ENCODE measurements at regions not wholly inside any gene's neighbourhood (a gene's known extent, or its start where the extent isn't known, plus 50 kb on each side); places are given as distances from the start of the nearest gene placed in this dataset.

DNA sequence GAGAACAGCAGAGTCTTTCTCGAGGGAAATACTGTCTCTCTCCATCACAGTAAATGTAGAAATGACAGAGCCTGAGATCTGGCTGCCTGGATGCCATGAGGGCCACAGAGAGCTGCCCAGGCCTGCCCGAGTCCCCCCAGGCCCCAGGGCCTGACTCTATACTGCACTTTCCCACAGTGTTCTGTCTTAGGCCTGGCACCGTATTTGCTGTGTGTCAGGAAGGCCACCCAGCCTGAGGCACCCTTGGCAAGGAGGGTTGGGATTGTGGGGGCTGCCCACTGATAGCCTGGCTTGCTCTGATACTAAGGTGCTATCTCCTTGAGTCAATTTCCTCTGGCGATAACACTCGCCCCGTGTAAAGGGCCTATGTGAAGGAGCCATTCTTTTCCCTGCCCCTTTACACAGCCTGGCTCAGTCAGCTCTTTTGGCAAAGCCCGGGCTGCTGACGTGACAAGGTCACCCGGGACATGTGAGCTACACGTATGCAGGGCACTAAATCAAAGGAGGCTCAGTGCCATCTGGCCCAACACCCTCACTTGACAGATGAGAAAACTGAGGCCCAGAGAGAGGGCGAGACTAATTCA is 630.1 kb upstream of the KLF4 start:
- DNase-seq, result no peak

DNA sequence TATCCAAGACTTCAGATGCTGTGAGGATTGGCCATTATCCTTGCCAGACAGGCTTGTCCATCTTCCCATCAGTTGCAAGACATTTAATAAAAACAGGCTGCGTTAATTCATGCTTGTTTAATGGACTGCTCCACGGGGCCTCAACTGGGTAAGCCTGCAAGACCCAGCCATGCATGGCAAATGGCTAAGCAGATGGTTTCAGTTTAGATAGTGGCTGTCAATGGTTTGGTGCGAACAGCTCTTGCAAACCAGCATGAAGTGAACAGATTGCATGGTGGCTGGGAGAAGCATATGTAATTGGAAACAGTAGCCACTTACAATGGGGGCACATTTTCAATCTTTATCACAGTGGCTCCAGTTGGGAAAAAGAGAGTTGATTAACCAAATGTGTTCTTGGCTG is 628.2 kb upstream of the KLF4 start:
- DNase-seq, result no peak

DNA sequence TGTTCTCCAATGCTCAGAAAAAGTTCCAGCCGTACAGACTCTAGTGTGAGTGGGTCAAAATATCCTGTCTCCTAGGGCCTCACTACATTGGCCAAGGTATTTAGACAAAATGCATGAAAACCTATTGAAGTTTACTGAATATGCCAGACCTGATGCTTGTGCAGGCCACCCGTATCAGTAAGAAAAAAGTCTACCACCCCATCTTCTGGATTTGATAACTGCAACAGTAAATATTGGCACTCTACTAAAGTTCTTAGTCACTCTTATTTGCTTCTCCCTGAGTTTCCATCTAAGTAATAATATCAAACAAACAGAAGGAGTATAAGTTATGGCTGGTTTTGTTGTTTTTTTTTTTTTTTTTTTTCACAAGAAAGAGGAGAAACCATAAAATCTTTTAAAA is 627.7 kb upstream of the KLF4 start:
- DNase-seq, result no peak

DNA sequence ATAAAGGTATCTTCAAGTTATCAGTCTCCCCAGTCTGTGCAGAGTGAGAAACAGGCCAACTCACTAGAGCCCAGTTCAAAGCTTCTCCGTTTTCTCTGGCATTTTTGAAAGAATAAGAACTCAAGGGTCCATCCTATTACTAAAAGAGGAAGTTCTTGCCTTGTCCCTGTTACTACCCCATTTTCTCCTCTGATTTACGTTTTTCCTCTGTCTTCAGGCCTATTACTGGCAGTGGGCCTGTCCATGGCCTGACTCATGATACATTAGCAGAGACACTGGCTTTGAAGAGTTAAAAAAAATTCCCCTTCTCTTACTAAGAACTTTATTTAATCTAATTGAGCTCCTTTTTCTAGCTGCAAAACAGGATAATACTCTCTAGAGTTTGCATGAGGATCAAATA is 624.0 kb upstream of the KLF4 start:
- DNase-seq, result no peak

DNA sequence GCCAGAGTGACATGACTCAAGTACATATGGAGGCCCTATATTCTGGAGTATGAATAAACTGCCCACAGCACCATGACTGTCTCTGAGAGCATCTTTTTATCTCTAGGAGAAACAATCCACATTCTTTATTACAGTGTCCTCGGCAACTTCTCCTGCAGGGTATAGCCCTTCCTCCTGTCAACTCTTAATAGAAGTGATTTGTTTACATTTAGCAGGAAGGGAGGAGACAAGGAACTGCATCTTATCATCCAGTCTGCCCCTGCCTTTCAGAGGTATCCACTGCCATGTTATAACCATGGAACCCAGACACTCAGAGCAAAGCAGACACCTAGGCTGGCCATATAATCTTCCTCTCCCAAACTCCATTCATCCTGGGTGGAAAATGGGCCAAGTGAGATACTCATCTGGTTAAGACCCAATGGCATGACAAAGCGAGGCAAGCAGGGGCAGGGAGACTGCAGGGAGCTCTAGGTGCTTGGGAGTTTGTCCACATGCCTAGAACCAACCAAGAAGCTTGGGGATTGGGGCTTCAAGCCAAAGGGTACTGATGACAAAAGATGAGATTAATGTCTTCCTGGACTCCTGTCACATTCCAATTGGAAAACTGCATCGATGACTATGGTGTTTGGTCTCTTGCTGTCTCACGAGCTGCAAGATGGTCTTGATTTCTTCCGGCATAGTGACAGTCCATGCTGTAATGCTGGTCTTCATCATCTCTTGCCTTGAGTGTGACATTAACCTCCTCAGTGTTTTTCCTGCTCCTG is 620.5 kb upstream of the KLF4 start:
- no peak for DNase-seq

DNA sequence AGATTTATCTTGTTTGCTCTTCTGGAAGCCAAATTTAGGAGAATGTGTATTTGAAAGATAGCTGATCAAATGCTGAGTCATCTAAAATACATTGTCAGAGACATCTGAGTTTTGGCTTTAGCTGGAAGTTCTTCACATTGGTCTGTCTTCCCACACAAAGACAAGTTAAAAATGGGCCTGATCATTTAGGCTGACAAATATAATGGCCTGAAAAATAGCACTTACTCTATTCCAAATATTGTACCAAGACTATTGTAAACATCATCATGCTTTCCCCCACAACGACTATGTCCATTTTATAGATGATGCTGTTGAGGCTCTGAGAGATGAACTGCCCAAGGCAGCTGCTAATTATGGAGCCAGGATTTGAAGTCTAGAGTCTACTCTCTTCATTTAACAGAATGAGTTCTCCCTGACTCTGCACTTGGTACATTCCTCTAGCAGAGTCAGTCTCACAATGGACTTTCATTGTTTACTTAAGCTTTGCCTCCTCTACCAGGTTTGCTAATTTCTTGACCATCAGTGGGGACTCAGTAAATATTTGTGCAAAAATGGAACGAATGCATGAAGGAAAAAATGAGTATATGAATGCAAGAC is 619.4 kb upstream of the KLF4 start:
- no peak for DNase-seq

DNA sequence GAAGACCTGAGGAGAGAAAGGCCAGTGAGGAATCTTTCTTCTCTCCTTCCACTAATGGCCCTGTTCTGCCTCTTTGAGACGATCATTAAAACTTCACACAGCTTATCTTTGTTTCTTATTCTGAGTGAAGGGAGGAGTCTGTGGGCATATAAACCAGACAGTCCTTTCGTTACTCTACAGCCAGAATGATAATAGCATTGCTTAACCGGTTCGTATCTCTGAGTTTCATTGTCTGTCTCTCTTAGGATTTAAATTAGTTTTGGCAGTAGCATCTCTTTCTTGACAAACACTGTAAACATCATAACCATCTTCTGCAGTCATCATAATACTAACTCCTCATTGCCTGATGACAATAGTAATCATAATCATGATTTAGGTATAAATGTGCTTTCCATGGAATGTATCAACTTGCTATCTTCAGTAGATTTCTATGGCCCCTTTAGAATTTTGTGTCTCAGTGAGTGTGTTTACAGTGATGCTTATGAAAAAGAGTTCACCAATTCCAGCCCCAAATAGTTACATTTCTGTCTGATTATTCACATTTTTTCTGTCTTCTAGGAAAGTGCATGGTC is 618.8 kb upstream of the KLF4 start:
- no peak for DNase-seq

DNA sequence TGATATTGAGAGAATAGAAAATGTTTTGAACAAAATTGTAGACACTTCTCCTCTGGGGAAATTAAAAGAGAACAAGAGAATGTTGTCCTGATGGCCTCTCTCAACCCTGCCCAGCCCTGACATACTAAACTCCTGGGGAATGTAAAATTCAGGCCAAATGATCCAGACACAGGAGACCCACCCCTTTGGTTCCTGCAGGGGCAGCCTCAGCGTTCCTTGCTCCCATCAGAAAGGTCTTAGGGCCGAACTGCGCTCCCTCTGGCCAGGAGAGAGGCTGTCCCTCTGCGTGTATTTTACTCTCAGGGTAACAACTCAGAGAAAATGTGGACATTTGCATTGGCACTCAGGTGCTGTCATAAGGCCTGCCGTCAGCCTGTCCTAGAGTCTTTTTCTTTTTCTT is 616.3 kb upstream of the KLF4 start:
- no peak for DNase-seq

DNA sequence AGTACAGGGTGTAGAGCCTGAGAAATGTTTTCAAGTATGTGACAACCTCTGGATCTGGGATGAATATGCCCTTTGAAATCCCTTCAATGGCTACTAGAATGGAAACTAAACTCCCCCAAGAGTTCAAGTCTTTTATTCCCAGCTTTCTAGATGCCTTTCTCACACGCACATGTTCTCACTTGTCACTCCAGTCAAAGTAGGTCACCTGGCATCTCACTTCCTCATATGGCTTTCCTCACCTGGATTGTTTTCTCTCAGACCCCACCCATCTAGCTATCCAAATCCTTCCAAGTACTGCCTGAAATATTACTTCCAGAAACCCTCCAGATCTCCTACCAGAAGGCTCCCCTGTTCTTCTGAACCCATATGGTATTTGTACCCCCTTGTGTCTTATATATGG is 615.4 kb upstream of the KLF4 start:
- DNase-seq, result no peak

DNA sequence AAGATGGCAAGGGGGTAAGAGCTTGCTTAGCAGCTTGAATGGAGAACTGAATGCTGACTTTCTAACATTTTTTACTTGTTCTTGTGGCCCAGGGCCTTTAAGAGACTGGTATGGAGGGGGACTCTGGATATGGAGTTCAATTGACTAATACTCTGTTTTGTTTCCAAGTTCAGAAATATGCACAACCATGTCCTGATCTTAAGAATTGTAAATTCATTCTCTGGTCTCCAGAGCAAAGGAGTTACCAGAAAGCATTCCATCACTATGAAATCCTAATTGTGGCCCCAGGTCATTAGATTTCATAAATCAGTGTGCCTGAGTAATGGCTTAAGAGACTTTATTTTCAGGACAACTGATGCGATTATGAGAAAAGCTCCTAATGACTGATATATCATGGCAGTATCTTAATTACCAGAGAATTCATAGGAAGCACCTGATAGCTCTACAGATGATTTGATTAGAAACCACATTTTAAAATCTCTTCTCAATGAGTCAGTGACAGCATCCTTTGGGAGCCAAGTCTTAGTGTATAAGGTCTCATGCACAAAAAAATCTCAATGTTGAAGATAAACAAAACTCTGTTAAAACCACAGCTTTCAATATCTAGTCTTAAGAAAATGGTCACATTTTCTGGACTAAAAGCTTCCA is 613.6 kb upstream of the KLF4 start:
- no peak for DNase-seq

DNA sequence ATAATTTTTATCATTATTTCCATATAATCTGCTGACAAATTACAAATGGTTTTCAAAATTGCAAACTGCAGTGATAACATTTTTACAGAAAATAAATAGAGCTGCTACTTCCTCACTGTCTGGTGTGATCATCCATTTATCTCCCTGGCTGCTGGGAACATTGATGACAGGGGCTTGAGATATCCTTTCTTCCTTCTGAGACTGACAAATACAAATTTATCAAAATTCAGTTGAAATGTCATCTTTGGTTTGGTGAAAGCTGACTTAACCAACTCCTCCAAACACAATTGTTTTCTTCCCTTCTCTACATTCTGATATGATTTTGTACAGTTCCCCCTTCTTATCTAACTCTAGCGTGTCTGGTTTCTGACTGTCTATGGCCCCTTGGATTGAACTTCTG is 611.8 kb upstream of the KLF4 start:
- no peak for DNase-seq

DNA sequence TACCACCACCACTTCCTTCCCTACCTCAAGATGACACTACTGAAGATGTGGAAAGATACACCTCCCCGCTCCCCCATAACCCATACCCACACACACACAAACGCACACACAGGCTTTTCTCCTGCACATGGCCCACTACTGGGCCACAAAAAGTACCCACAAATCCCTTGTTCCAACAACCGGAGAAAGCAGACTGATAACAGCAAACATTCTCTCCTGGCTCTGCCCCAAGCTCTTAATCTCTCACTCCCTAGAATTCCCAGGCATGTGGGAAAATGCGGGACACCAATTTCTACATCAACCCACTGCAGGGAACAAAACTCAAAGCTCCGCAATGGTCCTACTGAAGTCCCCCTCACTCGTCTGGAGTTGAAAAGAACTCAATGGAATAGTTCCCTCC is 611.0 kb upstream of the KLF4 start:
- no peak for DNase-seq

DNA sequence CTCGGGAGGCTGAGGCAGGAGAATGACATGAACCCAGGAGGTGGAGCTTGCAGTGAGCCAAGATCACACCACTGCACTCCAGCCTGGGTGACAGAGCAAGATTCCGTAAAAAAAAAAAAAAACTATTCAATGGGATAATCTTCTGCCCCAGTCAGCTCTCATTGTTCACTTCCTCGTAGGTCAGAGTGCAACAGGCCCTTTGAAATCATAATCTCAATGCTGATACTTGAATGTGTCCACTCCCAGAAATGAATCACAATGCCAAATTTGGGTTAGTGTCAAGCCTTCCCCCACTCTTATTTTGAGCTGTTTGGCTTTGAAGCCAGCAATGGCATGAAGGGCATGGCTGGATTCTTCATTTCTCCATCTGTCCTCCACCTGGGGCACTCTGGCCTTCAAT is 610.3 kb upstream of the KLF4 start:
- DNase-seq, result no peak

DNA sequence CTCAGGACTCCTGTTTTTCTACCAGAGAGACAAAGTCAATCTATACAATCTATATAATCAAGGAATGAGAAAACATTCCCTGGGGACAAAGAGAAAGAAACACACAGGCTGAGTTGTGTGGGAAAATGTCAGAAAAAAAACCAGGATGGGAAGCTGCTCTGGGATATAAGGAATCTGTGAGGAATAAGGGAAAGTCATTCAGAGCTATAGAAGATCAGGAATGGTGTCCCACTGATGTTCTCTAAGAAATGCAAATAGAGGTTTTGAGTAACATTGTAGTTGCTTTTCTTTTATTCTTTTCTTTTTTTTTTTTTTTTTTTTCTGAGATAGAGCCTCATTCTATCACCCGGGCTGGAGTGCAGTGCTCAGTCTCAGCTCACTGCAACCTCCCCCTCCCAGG is 605.9 kb upstream of the KLF4 start:
- no peak for DNase-seq

DNA sequence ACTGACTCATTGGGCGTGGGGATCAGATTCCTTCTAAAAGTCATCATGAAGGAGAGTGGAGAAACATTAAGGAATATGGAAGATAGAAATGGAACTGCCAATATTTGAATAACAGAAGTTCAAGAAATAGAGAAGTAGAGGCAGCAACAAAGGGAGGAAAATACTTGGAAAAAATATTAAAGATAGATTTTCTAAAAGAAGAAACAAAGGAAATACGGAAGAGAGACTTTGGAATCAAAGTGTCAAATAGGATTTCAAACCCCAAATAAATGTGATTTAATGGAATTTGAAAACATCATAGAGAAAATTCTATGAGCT is 605.1 kb upstream of the KLF4 start:
- no peak for DNase-seq

DNA sequence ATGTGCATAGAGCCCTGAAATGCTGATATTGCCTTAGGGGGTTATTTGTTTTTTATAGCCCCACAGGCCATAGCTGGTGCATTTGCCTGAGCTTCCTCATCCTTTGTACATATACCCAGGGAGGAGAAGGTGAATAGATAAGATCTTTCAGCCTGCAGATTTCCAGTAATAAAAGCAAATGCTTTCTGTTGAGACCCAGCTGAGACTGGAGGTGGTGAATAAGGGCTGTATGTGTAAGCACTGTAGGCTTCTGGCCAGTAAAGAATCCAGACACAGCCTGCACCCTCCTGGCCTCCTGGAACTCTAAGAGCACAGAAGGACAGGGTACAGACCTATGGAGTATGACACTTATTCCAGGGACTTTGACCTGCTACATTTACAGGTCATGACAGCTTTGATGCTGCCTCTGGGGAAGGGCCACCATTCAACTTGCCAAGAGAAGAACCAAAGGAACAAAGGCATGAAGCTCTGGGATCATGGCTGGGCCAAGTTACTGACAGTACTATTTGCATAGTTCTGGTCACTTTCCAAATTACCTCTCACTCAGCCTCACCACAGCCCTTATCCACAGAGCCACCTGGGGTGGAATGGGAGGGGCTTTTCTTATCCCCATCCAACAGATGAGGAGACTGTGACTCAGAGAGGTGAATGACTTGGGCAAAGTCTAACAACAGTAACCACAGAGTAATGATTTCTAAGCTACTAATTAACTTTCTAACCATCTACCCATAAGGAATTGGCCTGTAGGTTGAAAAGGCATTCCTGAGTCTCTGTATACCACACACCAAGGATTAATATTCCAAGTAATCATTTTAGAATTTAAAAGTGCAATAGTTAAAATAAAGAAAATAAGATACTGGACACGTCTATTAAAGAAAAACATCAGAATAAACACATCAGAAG is 604.5 kb upstream of the KLF4 start:
- no peak for DNase-seq

DNA sequence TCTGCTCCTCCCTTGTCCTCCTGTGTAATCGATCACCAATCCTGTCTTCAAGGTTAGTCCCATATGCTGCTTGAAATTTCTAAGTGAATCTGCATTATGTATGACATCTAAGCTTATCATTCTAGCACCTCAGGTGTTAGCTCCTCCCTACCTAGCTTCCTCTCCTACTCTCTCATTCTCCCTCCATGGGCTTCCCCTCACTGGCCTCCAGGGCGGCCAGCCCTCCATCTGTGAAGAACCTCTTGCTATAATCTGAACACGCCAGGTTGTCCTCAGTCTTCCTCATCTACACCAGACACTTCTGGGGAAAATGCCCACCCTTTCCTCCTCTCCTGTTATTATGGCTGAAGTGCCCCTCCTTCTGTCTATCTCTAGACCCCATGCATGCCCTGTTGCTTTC is 599.3 kb upstream of the KLF4 start:
- DNase-seq, result no peak

DNA sequence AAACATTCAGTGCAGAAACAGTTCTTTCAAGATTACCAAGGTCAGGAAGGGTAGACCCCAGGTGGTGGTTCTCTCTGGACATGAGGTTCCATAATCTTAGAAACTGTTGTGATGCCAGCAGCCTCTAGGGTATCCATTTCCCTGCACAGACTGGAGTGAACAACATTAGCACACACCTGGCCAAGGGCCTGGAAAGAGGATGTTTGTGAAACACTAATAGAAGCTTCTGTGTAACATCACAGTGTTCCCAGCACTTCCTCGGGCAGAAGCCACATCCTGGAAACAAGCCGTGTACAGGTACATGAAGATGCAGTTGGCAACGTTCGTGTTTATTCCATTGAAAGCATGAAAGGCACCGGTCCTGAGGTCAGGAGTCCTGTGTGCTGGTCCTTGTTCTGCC is 598.2 kb upstream of the KLF4 start:
- DNase-seq, result no peak

DNA sequence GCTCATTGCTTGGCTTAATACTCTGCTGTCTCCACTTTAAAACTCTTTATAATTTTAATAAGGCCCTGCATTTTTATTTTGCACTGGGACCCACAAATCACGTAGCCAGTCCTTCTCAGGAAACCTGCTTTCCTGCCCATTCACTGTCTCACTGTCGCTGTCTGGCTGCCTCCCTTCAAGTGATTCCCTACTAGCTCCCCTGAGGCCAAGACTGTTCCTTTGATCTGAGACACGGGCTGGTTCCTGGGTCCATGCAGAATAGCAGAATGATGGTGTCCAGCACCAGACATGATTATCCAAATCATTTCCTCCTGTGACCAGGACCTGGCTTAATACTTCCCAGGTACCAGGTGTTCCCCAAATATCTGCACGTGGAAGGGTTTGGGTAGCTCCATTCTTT is 597.1 kb upstream of the KLF4 start:
- DNase-seq, result no peak

DNA sequence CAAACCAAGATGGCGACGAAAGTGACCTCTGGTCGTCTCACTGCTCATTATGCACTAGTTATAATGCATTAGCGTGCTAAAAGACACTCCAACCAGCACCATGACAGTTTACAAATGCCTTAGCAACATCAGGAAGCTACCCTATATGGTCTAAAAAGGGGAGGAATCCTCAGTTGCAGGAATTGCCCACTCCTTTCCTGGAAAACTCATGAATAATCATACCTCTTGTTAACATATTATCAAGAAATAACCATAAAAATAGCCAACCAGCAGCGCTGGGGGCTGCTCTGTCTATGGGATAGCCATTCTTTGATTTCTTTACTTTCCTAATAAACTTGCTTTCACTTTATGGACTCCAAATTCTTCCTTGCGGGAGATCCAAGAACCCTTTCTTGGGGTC is 595.7 kb upstream of the KLF4 start:
- DNase-seq, result no peak

DNA sequence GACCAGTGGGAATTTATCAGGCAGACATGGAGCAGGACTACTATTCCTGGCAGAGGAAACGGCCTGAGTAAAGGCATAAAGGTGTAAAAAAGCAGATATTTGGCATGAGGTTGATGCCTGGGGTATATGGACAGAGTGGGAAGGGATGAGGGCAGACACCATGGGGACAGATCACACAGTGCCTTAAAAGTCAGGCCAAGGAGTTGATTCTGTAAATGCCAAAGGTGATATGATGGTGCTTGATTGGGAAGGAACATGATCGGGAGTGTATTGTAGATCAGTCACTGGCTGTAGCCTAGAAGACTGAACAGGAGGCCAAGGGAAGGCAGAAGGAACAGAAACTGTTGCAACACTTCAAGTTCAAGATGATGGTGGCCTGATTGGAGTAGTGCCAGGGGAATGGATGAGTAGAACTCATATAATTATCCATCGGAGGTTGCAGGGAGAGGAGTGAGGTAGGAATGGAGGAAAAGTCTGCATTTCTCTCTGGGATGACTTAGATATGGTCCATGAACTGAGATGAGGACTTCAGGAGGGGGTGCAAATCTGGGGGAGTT is 594.3 kb upstream of the KLF4 start:
- DNase-seq, result no peak

DNA sequence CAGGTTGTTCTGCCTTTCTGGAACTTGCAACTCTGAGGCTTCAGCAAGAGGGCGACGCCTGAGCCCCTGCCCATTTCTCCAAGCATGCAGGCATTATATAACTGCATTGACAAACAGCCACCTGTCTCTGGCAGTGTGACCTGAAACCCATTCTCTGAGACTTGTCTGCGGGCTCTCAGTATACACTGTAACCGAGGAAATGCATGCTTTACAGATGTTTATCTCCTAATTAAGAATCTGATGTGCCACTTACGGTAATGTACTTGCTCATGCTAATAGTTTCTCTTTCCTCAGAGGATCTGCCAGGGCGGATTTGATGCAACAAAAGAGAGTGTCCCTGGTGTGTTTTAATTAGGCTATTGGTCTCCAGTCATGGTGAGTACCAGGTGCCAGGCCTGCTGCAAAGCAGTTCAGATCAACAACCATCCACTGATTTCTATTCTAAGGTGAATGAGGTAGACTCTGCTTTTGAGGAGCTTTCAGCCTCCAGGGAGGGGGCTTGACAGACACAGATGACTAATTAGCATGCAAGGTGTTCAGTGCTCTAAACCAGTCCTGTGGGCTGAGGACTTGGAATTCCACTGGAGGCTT is 593.7 kb upstream of the KLF4 start:
- DNase-seq, result no peak
